PC-9 (cell line): ENCODE measurements at regions not wholly inside any gene's neighbourhood (a gene's known extent, or its start where the extent isn't known, plus 50 kb on each side); places are given as distances from the start of the nearest gene placed in this dataset.

Source experiments
- EZH2 ChIP-seq: fragments of 200-600 bp; sonication (generic); IDR thresholded peaks from 2 replicates; pipeline ENCODE4 v1.8.0; 2017; ENCODE audit warnings: antibody characterized with exemption, low read depth
- TF ChIP-seq, protein P1 (sequence below): fragments of 200-600 bp; sonication (generic); conservative IDR thresholded peaks from 2 replicates; pipeline ENCODE4 v1.6.1; 2017; ENCODE audit warnings: mixed run types, antibody characterized with exemption, mild to moderate bottlenecking, moderate library complexity

DNA sequence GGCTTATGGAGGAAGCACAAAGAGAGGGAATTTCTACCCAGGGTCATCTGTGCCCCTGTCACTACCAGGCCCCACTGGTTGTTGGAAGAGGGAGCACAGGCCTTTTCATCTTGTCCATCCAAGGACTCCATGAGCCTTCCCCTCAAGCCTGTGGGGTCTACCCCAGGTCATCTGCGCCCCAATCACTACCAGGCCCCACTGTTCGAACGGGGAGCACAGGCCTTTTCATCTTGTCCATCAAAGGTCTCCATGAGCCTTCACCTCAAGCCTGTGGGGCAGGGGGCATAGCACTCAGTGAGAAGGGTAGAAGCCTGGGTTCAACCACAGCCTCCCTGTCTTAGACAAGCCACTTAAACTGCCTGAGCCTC lies 101.5 kb upstream of the CDH5 start:
- TF ChIP-seq, protein P1, sequence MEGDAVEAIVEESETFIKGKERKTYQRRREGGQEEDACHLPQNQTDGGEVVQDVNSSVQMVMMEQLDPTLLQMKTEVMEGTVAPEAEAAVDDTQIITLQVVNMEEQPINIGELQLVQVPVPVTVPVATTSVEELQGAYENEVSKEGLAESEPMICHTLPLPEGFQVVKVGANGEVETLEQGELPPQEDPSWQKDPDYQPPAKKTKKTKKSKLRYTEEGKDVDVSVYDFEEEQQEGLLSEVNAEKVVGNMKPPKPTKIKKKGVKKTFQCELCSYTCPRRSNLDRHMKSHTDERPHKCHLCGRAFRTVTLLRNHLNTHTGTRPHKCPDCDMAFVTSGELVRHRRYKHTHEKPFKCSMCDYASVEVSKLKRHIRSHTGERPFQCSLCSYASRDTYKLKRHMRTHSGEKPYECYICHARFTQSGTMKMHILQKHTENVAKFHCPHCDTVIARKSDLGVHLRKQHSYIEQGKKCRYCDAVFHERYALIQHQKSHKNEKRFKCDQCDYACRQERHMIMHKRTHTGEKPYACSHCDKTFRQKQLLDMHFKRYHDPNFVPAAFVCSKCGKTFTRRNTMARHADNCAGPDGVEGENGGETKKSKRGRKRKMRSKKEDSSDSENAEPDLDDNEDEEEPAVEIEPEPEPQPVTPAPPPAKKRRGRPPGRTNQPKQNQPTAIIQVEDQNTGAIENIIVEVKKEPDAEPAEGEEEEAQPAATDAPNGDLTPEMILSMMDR = no peak
- no peak for TF ChIP-seq EZH2
